KMS-11 (cell line): ENCODE measurements at regions not wholly inside any gene's neighbourhood (a gene's known extent, or its start where the extent isn't known, plus 50 kb on each side); places are given as distances from the start of the nearest gene placed in this dataset.

Experiments
- H2AFZ ChIP-seq: fragments of 200-600 bp; sonication (generic); 2 replicates; pipeline ENCODE4 v1.6.1; 2016; ENCODE audit warnings: antibody characterized with exemption, mixed run types, low read depth
- H3K27ac ChIP-seq: fragments of 200-600 bp; sonication (generic); 2 replicates; pipeline ENCODE4 v1.6.1; 2016; ENCODE audit warnings: mild to moderate bottlenecking, mixed run types
- H3K27me3 ChIP-seq: fragments of 200-600 bp; sonication (generic); 2 replicates; pipeline ENCODE4 v1.6.1; 2017; ENCODE audit warnings: mild to moderate bottlenecking, low read depth, mixed run types, moderate library complexity; ENCODE audit not compliant: insufficient read depth
- H3K36me3 ChIP-seq: fragments of 200-600 bp; sonication (generic); 2 replicates; pipeline ENCODE4 v1.6.1; 2017; ENCODE audit warnings: mild to moderate bottlenecking, mixed run types; ENCODE audit not compliant: insufficient read depth
- H3K4me1 ChIP-seq: fragments of 200-600 bp; sonication (generic); 2 replicates; pipeline ENCODE4 v1.6.1; 2016; ENCODE audit warnings: mild to moderate bottlenecking, low read depth, mixed run types; ENCODE audit not compliant: poor library complexity, severe bottlenecking
- H3K4me2 ChIP-seq: fragments of 200-600 bp; sonication (generic); 2 replicates; pipeline ENCODE4 v1.7.0; 2016; ENCODE audit warnings: mild to moderate bottlenecking, mixed run types
- H3K4me3 ChIP-seq: fragments of 200-600 bp; sonication (generic); IDR thresholded peaks from 2 replicates; pipeline ENCODE4 v1.6.1; 2017; ENCODE audit warnings: low read depth, low read length, mixed read lengths; ENCODE audit not compliant: insufficient read depth
- H3K79me2 ChIP-seq: fragments of 200-600 bp; sonication (generic); 2 replicates; pipeline ENCODE4 v1.6.1; 2016; ENCODE audit warnings: low read depth, mixed run types; ENCODE audit not compliant: insufficient read depth
- H3K9ac ChIP-seq: fragments of 200-600 bp; sonication (generic); 2 replicates; pipeline ENCODE4 v1.6.1; 2016; ENCODE audit warnings: mild to moderate bottlenecking, mixed run types
- H4K20me1 ChIP-seq: fragments of 200-600 bp; sonication (generic); 2 replicates; pipeline ENCODE4 v1.6.1; 2016; ENCODE audit warnings: mild to moderate bottlenecking, mixed run types; ENCODE audit not compliant: insufficient read depth
- CTCF ChIP-seq: fragments of 200-600 bp; sonication (generic); conservative IDR thresholded peaks from 2 replicates; pipeline ENCODE4 v1.6.1; 2017; ENCODE audit warnings: low read depth, mild to moderate bottlenecking, antibody characterized with exemption, low read length, moderate library complexity, mixed read lengths

GRCh38 chr20:57111028-57111373 is 155.4 kb downstream of the BMP7 start:
- H3K4me3 ChIP-seq, result no peak overlapping the region
- H3K27ac ChIP-seq, result no peak overlapping the region
- no peaks in the 10 kb centered on the region for H3K4me1 ChIP-seq
- H3K36me3 ChIP-seq, result no peaks in the 10 kb centered on the region
- H3K79me2 ChIP-seq, result no peaks in the 10 kb centered on the region
- H3K4me2 ChIP-seq, result no peak overlapping the region
- H2AFZ ChIP-seq, result no peak overlapping the region
- TF ChIP-seq CTCF, result no peak
- no peak overlapping the region for H3K9ac ChIP-seq
- H3K27me3 ChIP-seq, result no peaks in the 10 kb centered on the region
- no peaks in the 10 kb centered on the region for H4K20me1 ChIP-seq

- no peak overlapping the region for H3K9ac ChIP-seq
- no peaks in the 10 kb centered on the region for H3K27me3 ChIP-seq
- H3K27ac ChIP-seq, result no peak overlapping the region
- H3K4me1 ChIP-seq, result no peaks in the 10 kb centered on the region
- H3K36me3 ChIP-seq, result no peaks in the 10 kb centered on the region
- no peak overlapping the region for H3K4me2 ChIP-seq
- H4K20me1 ChIP-seq, result no peaks in the 10 kb centered on the region
- no peak for TF ChIP-seq CTCF
- no peaks in the 10 kb centered on the region for H3K79me2 ChIP-seq
- H3K4me3 ChIP-seq, result no peak overlapping the region
- H2AFZ ChIP-seq, result no peak overlapping the region
Measured at GRCh38 chr20:57112448-57112847, 154.0 kb downstream of the BMP7 start.

GRCh38 chr20:57114290-57115005 is 152.0 kb downstream of the BMP7 start:
- Histone ChIP-seq H2AFZ (no peak overlapping the region), H3K4me2 (no peak overlapping the region), H3K4me3 (no peak overlapping the region), H3K27ac (no peak overlapping the region), H3K4me1 (no peaks in the 10 kb centered on the region), H3K79me2 (no peaks in the 10 kb centered on the region), H3K9ac (no peak overlapping the region), H3K27me3 (no peaks in the 10 kb centered on the region), H3K36me3 (no peaks in the 10 kb centered on the region), H4K20me1 (no peaks in the 10 kb centered on the region)
- TF ChIP-seq CTCF, result no peak

- no peaks in the 10 kb centered on the region for H3K27me3 ChIP-seq
- TF ChIP-seq CTCF, result no peak
- no peak overlapping the region for H2AFZ ChIP-seq
- H3K79me2 ChIP-seq, result no peaks in the 10 kb centered on the region
- no peaks in the 10 kb centered on the region for H3K36me3 ChIP-seq
- no peak overlapping the region for H3K9ac ChIP-seq
- H3K4me3 ChIP-seq, result no peak overlapping the region
- no peaks in the 10 kb centered on the region for H4K20me1 ChIP-seq
- no peaks in the 10 kb centered on the region for H3K4me1 ChIP-seq
- H3K27ac ChIP-seq, result no peak overlapping the region
- no peak overlapping the region for H3K4me2 ChIP-seq
Measured at GRCh38 chr20:57117296-57117695, 149.1 kb downstream of the BMP7 start.
